Erythroblast (primary cell): ENCODE measurements at regions not wholly inside any gene's neighbourhood (a gene's known extent, or its start where the extent isn't known, plus 50 kb on each side); places are given as distances from the start of the nearest gene placed in this dataset.
A peak's percentile ranks its signal among the peaks of the same experiment; 100 is the strongest.

Experiments
- DNase-seq, 2 experiments: peaks; one replicate each; lab custom pipeline; 2025; lab: John Stamatoyannopoulos, UW
- GATA1 ChIP-seq: IDR thresholded peaks from 2 replicates; pipeline ENCODE4 v1.6.1; 2011; ENCODE audit warnings: low read depth, mild to moderate bottlenecking, control low read depth, low read length, moderate library complexity
- POLR2A ChIP-seq: IDR thresholded peaks from 2 replicates; pipeline ENCODE4 v1.6.1; 2011; ENCODE audit warnings: mild to moderate bottlenecking, low read length

GRCh38 chr1:42043182-42043581 lies 110.0 kb upstream of the GUCA2B start:
- DNase-seq, result no peak
- TF ChIP-seq GATA1 (no peak), POLR2A (no peak)

- DNase-seq, result no peak
- TF ChIP-seq GATA1, result no peak
- no peak for TF ChIP-seq POLR2A
Measured at GRCh38 chr1:42041031-42041430, 112.2 kb upstream of the GUCA2B start.

- no peak for DNase-seq
- no peak for TF ChIP-seq GATA1
- TF ChIP-seq POLR2A, result no peak
Measured at GRCh38 chr1:42040159-42040558, 113.1 kb upstream of the GUCA2B start.

- TF ChIP-seq POLR2A (no peak), GATA1 (no peak)
- DNase-seq, result no peak
Measured at GRCh38 chr1:42038261-42038660, 114.9 kb upstream of the GUCA2B start.

- no peak for DNase-seq
- no peak for TF ChIP-seq POLR2A
- no peak for TF ChIP-seq GATA1
Measured at GRCh38 chr1:42037586-42037985, 115.6 kb upstream of the GUCA2B start.

- no peak for DNase-seq
Measured at GRCh38 chr1:42037161-42037560, 116.0 kb upstream of the GUCA2B start.

GRCh38 chr1:42035830-42036604 lies 117.2 kb upstream of the GUCA2B start:
- DNase-seq, result peak; percentile 88 to 94
- TF ChIP-seq POLR2A (no peak), GATA1 (no peak)

More at GRCh38 chr1:42037161-42037560, 116.0 kb upstream of the GUCA2B start:
- TF ChIP-seq GATA1, result no peak
- TF ChIP-seq POLR2A, result no peak

- TF ChIP-seq POLR2A (no peak), GATA1 (no peak)
- peak in 1 of 2 experiments; percentile 31 for DNase-seq
Measured at GRCh38 chr1:42035205-42035829, 116.6 kb upstream of the HIVEP3 start.

- no peak for TF ChIP-seq POLR2A
- no peak for TF ChIP-seq GATA1
- no peak for DNase-seq
Measured at GRCh38 chr1:42034426-42034825, 115.7 kb upstream of the HIVEP3 start.

- no peak for DNase-seq
- no peak for TF ChIP-seq POLR2A
- TF ChIP-seq GATA1, result no peak
Measured at GRCh38 chr1:42033629-42034028, 114.9 kb upstream of the HIVEP3 start.

GRCh38 chr1:42017730-42018129 lies 99.0 kb upstream of the HIVEP3 start:
- DNase-seq, result no peak
- no peak for TF ChIP-seq GATA1
- no peak for TF ChIP-seq POLR2A

- no peak for TF ChIP-seq POLR2A
- no peak for TF ChIP-seq GATA1
- no peak for DNase-seq
Measured at GRCh38 chr1:42017259-42017658, 98.5 kb upstream of the HIVEP3 start.

GRCh38 chr1:42014823-42015222 lies 96.1 kb upstream of the HIVEP3 start:
- no peak for TF ChIP-seq GATA1
- TF ChIP-seq POLR2A, result no peak
- no peak for DNase-seq

GRCh38 chr1:42013881-42014470 lies 95.3 kb upstream of the HIVEP3 start:
- TF ChIP-seq POLR2A, result no peak
- no peak for TF ChIP-seq GATA1
- no peak for DNase-seq
